SU-DHL-6 (cell line): ENCODE measurements at regions not wholly inside any gene's neighbourhood (a gene's known extent, or its start where the extent isn't known, plus 50 kb on each side); places are given as distances from the start of the nearest gene placed in this dataset.

Source experiments
- EZH2phosphoT487 ChIP-seq: fragments of 200-600 bp; sonication (generic), shearing (Covaris generic); conservative IDR thresholded peaks from 2 replicates; pipeline ENCODE4 v1.6.1; 2018; ENCODE audit warnings: mild to moderate bottlenecking, antibody characterized with exemption, low read length, moderate library complexity, mixed read lengths
- TF ChIP-seq, protein P1 (sequence below): fragments of 200-600 bp; sonication (generic); IDR thresholded peaks from one replicate; pipeline ENCODE4 v1.5.1; 2017; ENCODE audit warnings: antibody characterized with exemption, mild to moderate bottlenecking, low read length, moderate library complexity; ENCODE audit not compliant: insufficient read depth, poor library complexity, severe bottlenecking

DNA sequence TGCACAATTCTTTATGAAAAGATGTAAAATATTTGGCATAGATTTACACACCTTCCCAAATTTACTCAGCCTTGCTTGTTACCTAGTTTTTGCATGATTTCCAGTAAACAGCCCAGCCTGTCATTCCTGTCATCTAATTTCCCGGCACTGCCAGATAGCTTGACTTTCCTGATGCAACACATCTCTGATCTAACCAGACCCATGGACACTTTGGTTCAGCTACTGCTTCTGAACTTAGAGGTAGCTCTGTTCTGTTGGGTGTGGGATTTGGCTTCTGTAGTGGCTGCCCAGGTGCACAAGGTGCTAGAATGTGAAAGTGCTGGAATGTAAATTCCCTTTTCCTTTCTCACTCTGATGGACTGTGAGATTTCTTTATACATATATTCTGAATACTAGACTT lies 1033.5 kb downstream of the SLITRK1 start:
- TF ChIP-seq, protein P1, sequence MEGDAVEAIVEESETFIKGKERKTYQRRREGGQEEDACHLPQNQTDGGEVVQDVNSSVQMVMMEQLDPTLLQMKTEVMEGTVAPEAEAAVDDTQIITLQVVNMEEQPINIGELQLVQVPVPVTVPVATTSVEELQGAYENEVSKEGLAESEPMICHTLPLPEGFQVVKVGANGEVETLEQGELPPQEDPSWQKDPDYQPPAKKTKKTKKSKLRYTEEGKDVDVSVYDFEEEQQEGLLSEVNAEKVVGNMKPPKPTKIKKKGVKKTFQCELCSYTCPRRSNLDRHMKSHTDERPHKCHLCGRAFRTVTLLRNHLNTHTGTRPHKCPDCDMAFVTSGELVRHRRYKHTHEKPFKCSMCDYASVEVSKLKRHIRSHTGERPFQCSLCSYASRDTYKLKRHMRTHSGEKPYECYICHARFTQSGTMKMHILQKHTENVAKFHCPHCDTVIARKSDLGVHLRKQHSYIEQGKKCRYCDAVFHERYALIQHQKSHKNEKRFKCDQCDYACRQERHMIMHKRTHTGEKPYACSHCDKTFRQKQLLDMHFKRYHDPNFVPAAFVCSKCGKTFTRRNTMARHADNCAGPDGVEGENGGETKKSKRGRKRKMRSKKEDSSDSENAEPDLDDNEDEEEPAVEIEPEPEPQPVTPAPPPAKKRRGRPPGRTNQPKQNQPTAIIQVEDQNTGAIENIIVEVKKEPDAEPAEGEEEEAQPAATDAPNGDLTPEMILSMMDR: no peak
- TF ChIP-seq EZH2phosphoT487: no peak
